ENCODE measurements at regions not wholly inside any gene's neighbourhood (a gene's known extent, or its start where the extent isn't known, plus 50 kb on each side); places are given as distances from the start of the nearest gene placed in this dataset.

DNA sequence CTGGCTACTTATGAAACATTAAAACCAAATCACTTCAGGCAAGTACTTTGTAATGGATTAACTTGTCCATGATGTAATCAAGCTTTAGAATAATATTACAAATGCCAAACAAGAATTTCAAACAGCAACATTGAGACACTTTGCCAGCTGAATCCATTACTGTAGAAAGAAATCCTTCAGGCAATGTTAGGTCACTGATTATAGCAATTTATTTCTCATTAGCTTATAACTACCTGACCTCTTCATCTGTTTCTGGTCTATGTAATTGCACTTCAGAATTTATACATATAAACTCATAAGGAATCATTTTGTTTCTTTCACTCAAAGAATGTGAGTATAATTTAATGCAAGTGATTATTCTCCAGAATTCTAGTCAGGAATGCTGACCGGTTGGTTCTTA, 692.6 kb upstream of the TMEFF2 start:
- H4K20me1 ChIP-seq (ENCODE audit: insufficient read depth, low read length), result no peaks in the 10 kb centered on the region
- no peaks in the 10 kb centered on the region for H3K9me3 ChIP-seq (ENCODE audit: insufficient read depth, low read depth, low read length)
- no peaks in the 10 kb centered on the region for H3K36me3 ChIP-seq (ENCODE audit: insufficient read depth, low read length)
- no peaks in the 10 kb centered on the region for H3K4me1 ChIP-seq (ENCODE audit: insufficient read depth, low read length)
- H3K27ac Mint-ChIP-seq (ENCODE audit: unreplicated experiment), result no peak overlapping the region
- H3K4me1 Mint-ChIP-seq (ENCODE audit: low read depth, unreplicated experiment), result peaks cover 6% of the 10 kb centered on the region
- no peaks in the 10 kb centered on the region for H3K27me3 Mint-ChIP-seq (ENCODE audit: low read depth, unreplicated experiment)
- no peak overlapping the region for H3K9ac ChIP-seq (ENCODE audit: low read length)
- H3K9me3 Mint-ChIP-seq (ENCODE audit: unreplicated experiment), result no peaks in the 10 kb centered on the region
- H2AFZ ChIP-seq (ENCODE audit: low read depth, low read length), result no peak overlapping the region
- H3K27ac ChIP-seq (ENCODE audit: low read depth, low read length), result no peak overlapping the region
- no peaks in the 10 kb centered on the region for H3K79me2 ChIP-seq (ENCODE audit: insufficient read depth, low read length)
- DNase-seq (ENCODE audit: low read depth) (no peak), FAIRE-seq (no peak)
- H3K4me3 Mint-ChIP-seq (ENCODE audit: unreplicated experiment), result no peak overlapping the region
- TF ChIP-seq EZH2 (IDR thresholded peaks at IDR 0.05; ENCODE audit: insufficient read depth, low read length), result no peak
- no peak for TF ChIP-seq CTCF (IDR thresholded peaks at IDR 0.05; ENCODE audit: insufficient read depth, low read depth, low read length)
- H3K4me2 ChIP-seq (ENCODE audit: low read length), result no peak overlapping the region
- no peak overlapping the region for H3K4me3 ChIP-seq (ENCODE audit: insufficient read depth, low read depth, low read length)
- H3K36me3 Mint-ChIP-seq (ENCODE audit: low read depth, unreplicated experiment), result no peaks in the 10 kb centered on the region
- H3K27me3 ChIP-seq (ENCODE audit: insufficient read depth, low read length), result no peaks in the 10 kb centered on the region

DNA sequence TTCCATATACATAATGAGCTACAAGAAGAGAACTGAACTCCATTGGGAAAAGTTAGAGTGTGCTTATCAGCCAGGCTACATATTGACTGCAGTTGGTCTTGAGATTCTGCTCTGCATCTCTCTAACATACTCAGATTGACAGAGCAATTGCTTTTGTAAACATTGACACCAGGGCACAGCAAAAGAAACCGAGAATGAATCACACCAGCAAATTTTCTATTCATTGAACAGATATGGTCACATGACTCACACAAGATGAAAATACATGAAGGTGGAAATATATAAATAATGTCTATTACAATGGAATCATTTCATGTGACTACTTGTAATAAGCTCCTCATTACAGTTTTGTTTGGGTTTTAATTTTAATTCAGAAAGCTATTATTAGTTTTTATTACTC, 691.9 kb upstream of the TMEFF2 start:
- TF ChIP-seq EZH2 (IDR thresholded peaks at IDR 0.05; ENCODE audit: insufficient read depth, low read length), result no peak
- TF ChIP-seq CTCF (IDR thresholded peaks at IDR 0.05; ENCODE audit: insufficient read depth, low read depth, low read length), result no peak
- H3K36me3 Mint-ChIP-seq (ENCODE audit: low read depth, unreplicated experiment), result no peaks in the 10 kb centered on the region
- Histone ChIP-seq H3K4me2 (ENCODE audit: low read length) (no peak overlapping the region), H3K9me3 (ENCODE audit: insufficient read depth, low read depth, low read length) (no peaks in the 10 kb centered on the region), H3K9ac (ENCODE audit: low read length) (no peak overlapping the region), H3K4me3 (ENCODE audit: insufficient read depth, low read depth, low read length) (no peak overlapping the region), H3K4me1 (ENCODE audit: insufficient read depth, low read length) (no peaks in the 10 kb centered on the region), H3K36me3 (ENCODE audit: insufficient read depth, low read length) (no peaks in the 10 kb centered on the region), H2AFZ (ENCODE audit: low read depth, low read length) (no peak overlapping the region), H3K27me3 (ENCODE audit: insufficient read depth, low read length) (no peaks in the 10 kb centered on the region), H3K79me2 (ENCODE audit: insufficient read depth, low read length) (no peaks in the 10 kb centered on the region), H3K27ac (ENCODE audit: low read depth, low read length) (no peak overlapping the region), H4K20me1 (ENCODE audit: insufficient read depth, low read length) (no peaks in the 10 kb centered on the region)
- no peak overlapping the region for H3K27ac Mint-ChIP-seq (ENCODE audit: unreplicated experiment)
- H3K4me1 Mint-ChIP-seq (ENCODE audit: low read depth, unreplicated experiment), result peaks cover 6% of the 10 kb centered on the region
- no peaks in the 10 kb centered on the region for H3K9me3 Mint-ChIP-seq (ENCODE audit: unreplicated experiment)
- DNase-seq (ENCODE audit: low read depth) (no peak), FAIRE-seq (no peak)
- H3K27me3 Mint-ChIP-seq (ENCODE audit: low read depth, unreplicated experiment), result no peaks in the 10 kb centered on the region
- no peak overlapping the region for H3K4me3 Mint-ChIP-seq (ENCODE audit: unreplicated experiment)

- Mint-ChIP-seq H3K4me3 (ENCODE audit: unreplicated experiment) (no peak overlapping the region), H3K4me1 (ENCODE audit: low read depth, unreplicated experiment) (peaks cover 6% of the 10 kb centered on the region), H3K27ac (ENCODE audit: unreplicated experiment) (no peak overlapping the region), H3K27me3 (ENCODE audit: low read depth, unreplicated experiment) (no peaks in the 10 kb centered on the region), H3K9me3 (ENCODE audit: unreplicated experiment) (no peaks in the 10 kb centered on the region), H3K36me3 (ENCODE audit: low read depth, unreplicated experiment) (no peaks in the 10 kb centered on the region)
- no peaks in the 10 kb centered on the region for H3K4me1 ChIP-seq (ENCODE audit: insufficient read depth, low read length)
- H4K20me1 ChIP-seq (ENCODE audit: insufficient read depth, low read length), result no peaks in the 10 kb centered on the region
- H3K9me3 ChIP-seq (ENCODE audit: insufficient read depth, low read depth, low read length), result no peaks in the 10 kb centered on the region
- DNase-seq (ENCODE audit: low read depth) (no peak), FAIRE-seq (no peak)
- no peaks in the 10 kb centered on the region for H3K27me3 ChIP-seq (ENCODE audit: insufficient read depth, low read length)
- H3K4me3 ChIP-seq (ENCODE audit: insufficient read depth, low read depth, low read length), result no peak overlapping the region
- H3K9ac ChIP-seq (ENCODE audit: low read length), result no peak overlapping the region
- no peak overlapping the region for H3K4me2 ChIP-seq (ENCODE audit: low read length)
- H3K36me3 ChIP-seq (ENCODE audit: insufficient read depth, low read length), result no peaks in the 10 kb centered on the region
- H2AFZ ChIP-seq (ENCODE audit: low read depth, low read length), result no peak overlapping the region
- TF ChIP-seq CTCF (IDR thresholded peaks at IDR 0.05; ENCODE audit: insufficient read depth, low read depth, low read length), result no peak
- no peak for TF ChIP-seq EZH2 (IDR thresholded peaks at IDR 0.05; ENCODE audit: insufficient read depth, low read length)
- H3K79me2 ChIP-seq (ENCODE audit: insufficient read depth, low read length), result no peaks in the 10 kb centered on the region
- H3K27ac ChIP-seq (ENCODE audit: low read depth, low read length), result no peak overlapping the region
Observed at GRCh38 chr2:192885569-192886160, 690.9 kb upstream of the TMEFF2 start.
